IMR-90 (cell line): ENCODE measurements at regions not wholly inside any gene's neighbourhood (a gene's known extent, or its start where the extent isn't known, plus 50 kb on each side); places are given as distances from the start of the nearest gene placed in this dataset.

Experiments
- ATAC-seq: fragments of 200-7000 bp; cut with Tn5 transposase; 2 replicates; pipeline ENCODE4 v1.9.1; 2020; ENCODE audit warnings: low read depth, mild to moderate bottlenecking, moderate library complexity
- BruUV-seq: library from RNA; stranded (reverse); fragments of 400-500 nt; replicated peaks from 2 replicates; lab custom pipeline; 2021; lab: Mats Ljungman, UMichigan
- CTCF ChIA-PET: fragments of 300-600 bp; formaldehyde crosslinking; extraction: SDS; loops from one replicate; lab custom pipeline; 2021; ENCODE audit warnings: antibody characterized with exemption; lab: Yijun Ruan, JAX
- POLR2A ChIA-PET: fragments of 300-600 bp; sonication (Branson Sonifier 250); formaldehyde crosslinking; loops from one replicate; lab custom pipeline; 2022; ENCODE audit warnings: antibody characterized with exemption; ENCODE audit not compliant: unreplicated experiment; lab: Charles Lee
- DNase-seq: peaks from one replicate; pipeline ENCODE4 v3.0.0; 2013
- H2AFZ ChIP-seq: replicated peaks from 2 replicates; pipeline ENCODE3; 2013; ENCODE audit warnings: low read length, mild to moderate bottlenecking; ENCODE audit not compliant: poor library complexity
- H2AK5ac ChIP-seq: 2 replicates; pipeline ENCODE4 v1.6.1; 2013; ENCODE audit warnings: low read depth, low read length, inconsistent platforms
- H2AK9ac ChIP-seq: replicated peaks from 2 replicates; pipeline ENCODE3; 2013; ENCODE audit warnings: mild to moderate bottlenecking, low read depth, low read length, moderate library complexity; ENCODE audit not compliant: poor library complexity
- H2BK120ac ChIP-seq: 2 replicates; pipeline ENCODE4 v1.6.1; 2013; ENCODE audit warnings: low read depth, low read length, inconsistent platforms
- H2BK15ac ChIP-seq: 3 replicates; pipeline ENCODE4 v1.6.1; 2013; ENCODE audit warnings: low read depth, low read length, inconsistent platforms
- H2BK20ac ChIP-seq: 2 replicates; pipeline ENCODE4 v1.6.1; 2013; ENCODE audit warnings: low read depth, mild to moderate bottlenecking, inconsistent platforms, low read length, moderate library complexity
- H2BK5ac ChIP-seq: 2 replicates; pipeline ENCODE4 v1.6.1; 2013; ENCODE audit warnings: mild to moderate bottlenecking, low read depth, low read length, inconsistent platforms; ENCODE audit not compliant: poor library complexity, severe bottlenecking
- H3K14ac ChIP-seq: replicated peaks from 2 replicates; pipeline ENCODE4 v1.6.1; 2013; ENCODE audit warnings: low read depth, low read length, inconsistent platforms
- H3K18ac ChIP-seq: 2 replicates; pipeline ENCODE4 v1.6.1; 2013; ENCODE audit warnings: low read depth, low read length, control low read depth
- H3K23ac ChIP-seq: 2 replicates; pipeline ENCODE4 v1.6.1; 2013; ENCODE audit warnings: low read depth, low read length, inconsistent platforms
- H3K27ac ChIP-seq: 2 replicates; pipeline ENCODE4 v1.5.1; 2013; ENCODE audit warnings: mild to moderate bottlenecking, control low read depth, low read length; ENCODE audit not compliant: insufficient read depth
- H3K27me3 ChIP-seq: 2 replicates; pipeline ENCODE4 v1.6.1; 2013; ENCODE audit warnings: low read length; ENCODE audit not compliant: control insufficient read depth, insufficient read depth
- H3K36me3 ChIP-seq: 2 replicates; pipeline ENCODE4 v1.6.1; 2013; ENCODE audit warnings: low read length, mixed read lengths; ENCODE audit not compliant: control insufficient read depth, insufficient read depth
- H3K4ac ChIP-seq: 2 replicates; pipeline ENCODE4 v1.6.1; 2013; ENCODE audit warnings: low read depth, low read length, inconsistent platforms
- H3K4me1 ChIP-seq: 2 replicates; pipeline ENCODE4 v1.6.1; 2013; ENCODE audit warnings: low read length, mixed read lengths; ENCODE audit not compliant: control insufficient read depth, insufficient read depth
- H3K4me2 ChIP-seq: 2 replicates; pipeline ENCODE4 v1.6.1; 2013; ENCODE audit warnings: low read depth, mild to moderate bottlenecking, control low read depth, low read length, moderate library complexity
- H3K4me3 ChIP-seq: 2 replicates; pipeline ENCODE4 v1.5.1; 2013; ENCODE audit warnings: low read depth, mild to moderate bottlenecking, control low read depth, low read length, moderate library complexity; ENCODE audit not compliant: insufficient read depth
- H3K56ac ChIP-seq: 2 replicates; pipeline ENCODE4 v1.6.1; 2013; ENCODE audit warnings: low read length, inconsistent platforms; ENCODE audit not compliant: insufficient read depth; ENCODE audit errors: extremely low read depth
- H3K79me1 ChIP-seq, 2 experiments: 2 replicates each; pipeline ENCODE4 v1.6.1; 2013; ENCODE audit warnings: low read length in 2 of 2, inconsistent platforms in 1 of 2, low read depth in 1 of 2
- H3K9ac ChIP-seq: 2 replicates; pipeline ENCODE4 v1.6.1; 2013; ENCODE audit warnings: low read depth, low read length, control low read depth
- H3K9me1 ChIP-seq: 2 replicates; pipeline ENCODE4 v1.6.1; 2013; ENCODE audit warnings: low read length, inconsistent platforms; ENCODE audit not compliant: insufficient read depth
- H3K9me3 ChIP-seq: 2 replicates; pipeline ENCODE4 v1.6.1; 2013; ENCODE audit warnings: low read length; ENCODE audit not compliant: control insufficient read depth, insufficient read depth
- H4K20me1 ChIP-seq: 2 replicates; pipeline ENCODE4 v1.6.1; 2013; ENCODE audit warnings: low read length, inconsistent platforms; ENCODE audit not compliant: insufficient read depth
- H4K5ac ChIP-seq: 2 replicates; pipeline ENCODE4 v1.6.1; 2013; ENCODE audit warnings: mild to moderate bottlenecking, low read depth, low read length, control low read depth
- H4K8ac ChIP-seq, 2 experiments: 2 replicates each; pipeline ENCODE4 v1.6.1; 2013; ENCODE audit warnings: low read depth in 2 of 2, low read length in 2 of 2, control low read depth in 1 of 2, inconsistent platforms in 1 of 2
- H4K91ac ChIP-seq: 2 replicates; pipeline ENCODE4 v1.6.1; 2013; ENCODE audit warnings: low read depth, low read length, inconsistent platforms; ENCODE audit not compliant: insufficient read depth
- CEBPB ChIP-seq: IDR thresholded peaks from 2 replicates; pipeline ENCODE4 v1.6.1; 2012; ENCODE audit warnings: low read depth, low read length, improper control_type of control experiment
- CHD1 ChIP-seq: IDR thresholded peaks from 2 replicates; pipeline ENCODE4 v1.6.1; 2012; ENCODE audit warnings: low read depth, low read length, improper control_type of control experiment
- ELK1 ChIP-seq: fragments of 150-350 bp; IDR thresholded peaks from 2 replicates; pipeline ENCODE4 v1.6.1; 2016; ENCODE audit warnings: low read depth, mild to moderate bottlenecking, low read length, moderate library complexity, borderline replicate concordance
- RAD21 ChIP-seq: IDR thresholded peaks from 2 replicates; pipeline ENCODE4 v1.6.1; 2012; ENCODE audit warnings: low read length, improper control_type of control experiment
- RFX5 ChIP-seq: IDR thresholded peaks from 2 replicates; pipeline ENCODE4 v1.8.0; 2012; ENCODE audit warnings: low read depth, mild to moderate bottlenecking, low read length, moderate library complexity
- SMC3 ChIP-seq: fragments of 150-350 bp; IDR thresholded peaks from 2 replicates; pipeline ENCODE4 v1.6.1; 2016; ENCODE audit warnings: low read depth, mild to moderate bottlenecking, antibody characterized with exemption, low read length, moderate library complexity
- WGBS, 2 experiments: methylation state at CpG; one replicate each; pipeline versions ENCODE4 v1.1.5 to v1.1.7; 2013; ENCODE audit warnings: missing lambda C conversion rate in 2 of 2; ENCODE audit not compliant: insufficient read length in 1 of 2; ENCODE audit errors: extremely low coverage in 2 of 2; 5-methylcytosine and 5-hydroxymethylcytosine counted together
- dilution Hi-C: fragments of 300-500 bp; cut with HindIII; formaldehyde crosslinking; loops from one replicate; pipeline ENCODE4 v1.14.3; 2018; ENCODE audit warnings: low sequenced_read_pairs; ENCODE audit not compliant: unreplicated experiment
- in situ Hi-C: fragments of 300-500 bp; cut with MboI; formaldehyde crosslinking; loops from 3 replicates; pipeline ENCODE4 v1.14.3; 2019; ENCODE audit warnings: low sequenced_read_pairs, inconsistent platforms, mixed read lengths
- intact Hi-C: fragments of 100-400 bp; cut with micrococcal nuclease; formaldehyde crosslinking; loops from 2 replicates; pipeline ENCODE4 v1.10.0; 2022

GRCh38 chr2:138212434-138212833 is 248.2 kb downstream of the HNMT start:
- Histone ChIP-seq H2BK5ac (no peak overlapping the region), H3K27ac (no peak overlapping the region), H2AFZ (no peak overlapping the region), H3K9me1 (no peaks in the 10 kb centered on the region), H3K23ac (no peak overlapping the region), H2BK120ac (no peak overlapping the region), H3K4me1 (no peaks in the 10 kb centered on the region), H3K27me3 (no peaks in the 10 kb centered on the region), H2AK9ac (no peak overlapping the region), H4K91ac (no peak overlapping the region), H3K18ac (no peak overlapping the region), H4K8ac (no peak overlapping the region), H2BK20ac (no peak overlapping the region), H3K56ac (no peak overlapping the region), H3K9ac (no peak overlapping the region), H3K36me3 (no peaks in the 10 kb centered on the region), H3K4me2 (no peak overlapping the region), H2AK5ac (no peak overlapping the region), H3K9me3 (no peaks in the 10 kb centered on the region), H4K20me1 (no peaks in the 10 kb centered on the region), H4K5ac (no peak overlapping the region), H2BK15ac (no peak overlapping the region), H3K4ac (no peak overlapping the region), H3K79me1 (no peaks in the 10 kb centered on the region), H3K4me3 (no peak overlapping the region), H3K14ac (no peak overlapping the region)
- no peak for ATAC-seq
- dilution Hi-C loops (no loop called here), intact Hi-C loops (no loop called here), in situ Hi-C loops (no loop called here)
- DNase-seq, result no peak
- BruUV-seq, result no TSS peak
- ChIA-PET POLR2A (no interaction called here), CTCF (no interaction called here)
- no peak for TF ChIP-seq CHD1
- TF ChIP-seq SMC3, result no peak
- no peak for TF ChIP-seq RFX5
- TF ChIP-seq RAD21, result no peak
- no peak for TF ChIP-seq CEBPB
- no peak for TF ChIP-seq ELK1
- 82% methylated on average over 2 of the region's 2 CpGs; no CpG with 5 or more reads in 1 of the 2 experiments for WGBS, 2 experiments
